ENCODE measurements at regions not wholly inside any gene's neighbourhood (a gene's known extent, or its start where the extent isn't known, plus 50 kb on each side); places are given as distances from the start of the nearest gene placed in this dataset.

- no peak for DNase-seq (ENCODE audit: low read depth in 1 of 2, low spot score in 1 of 2)
- H3K27me3 ChIP-seq (ENCODE audit: insufficient read depth, poor library complexity, severe bottlenecking), result no peaks in the 10 kb centered on the region
- H3K27ac ChIP-seq (replicated peaks), result no peak overlapping the region
- H3K4me3 ChIP-seq (replicated peaks; ENCODE audit: insufficient read depth, low read length), result no peak overlapping the region
- TF ChIP-seq GABPA (IDR thresholded peaks at IDR 0.05; ENCODE audit: low read depth) (no peak), CTCF (IDR thresholded peaks at IDR 0.05; ENCODE audit: insufficient read depth, low read length) (no peak), POLR2AphosphoS5 (IDR thresholded peaks at IDR 0.05; ENCODE audit: low read depth) (no peak), SPI1 (IDR thresholded peaks at IDR 0.05; ENCODE audit: borderline replicate concordance, low read depth) (no peak), REST (IDR thresholded peaks at IDR 0.05; ENCODE audit: insufficient replicate concordance, low read depth) (no peak)
Observed at GRCh38 chr22:48154169-48154942, 1391.9 kb downstream of the TBC1D22A start.

GRCh38 chr22:48153726-48154125 is 1391.3 kb downstream of the TBC1D22A start:
- no peaks in the 10 kb centered on the region for H3K27me3 ChIP-seq (ENCODE audit: insufficient read depth, poor library complexity, severe bottlenecking)
- no peak overlapping the region for H3K27ac ChIP-seq (replicated peaks)
- no peak overlapping the region for H3K4me3 ChIP-seq (replicated peaks; ENCODE audit: insufficient read depth, low read length)
- TF ChIP-seq REST (IDR thresholded peaks at IDR 0.05; ENCODE audit: insufficient replicate concordance, low read depth) (no peak), GABPA (IDR thresholded peaks at IDR 0.05; ENCODE audit: low read depth) (no peak), POLR2AphosphoS5 (IDR thresholded peaks at IDR 0.05; ENCODE audit: low read depth) (no peak), CTCF (IDR thresholded peaks at IDR 0.05; ENCODE audit: insufficient read depth, low read length) (no peak), SPI1 (IDR thresholded peaks at IDR 0.05; ENCODE audit: borderline replicate concordance, low read depth) (no peak)
- DNase-seq (ENCODE audit: low read depth in 1 of 2, low spot score in 1 of 2), result no peak

GRCh38 chr22:48152916-48153315 is 1390.5 kb downstream of the TBC1D22A start:
- TF ChIP-seq POLR2AphosphoS5 (IDR thresholded peaks at IDR 0.05; ENCODE audit: low read depth) (no peak), SPI1 (IDR thresholded peaks at IDR 0.05; ENCODE audit: borderline replicate concordance, low read depth) (no peak), REST (IDR thresholded peaks at IDR 0.05; ENCODE audit: insufficient replicate concordance, low read depth) (no peak), CTCF (IDR thresholded peaks at IDR 0.05; ENCODE audit: insufficient read depth, low read length) (no peak), GABPA (IDR thresholded peaks at IDR 0.05; ENCODE audit: low read depth) (no peak)
- Histone ChIP-seq H3K27me3 (ENCODE audit: insufficient read depth, poor library complexity, severe bottlenecking) (no peaks in the 10 kb centered on the region), H3K27ac (replicated peaks) (no peak overlapping the region), H3K4me3 (replicated peaks; ENCODE audit: insufficient read depth, low read length) (no peak overlapping the region)
- DNase-seq (ENCODE audit: low read depth in 1 of 2, low spot score in 1 of 2), result no peak

All from HL-60 (cell line).